ENCODE measurements at regions not wholly inside any gene's neighbourhood (a gene's known extent, or its start where the extent isn't known, plus 50 kb on each side); places are given as distances from the start of the nearest gene placed in this dataset.

DNA sequence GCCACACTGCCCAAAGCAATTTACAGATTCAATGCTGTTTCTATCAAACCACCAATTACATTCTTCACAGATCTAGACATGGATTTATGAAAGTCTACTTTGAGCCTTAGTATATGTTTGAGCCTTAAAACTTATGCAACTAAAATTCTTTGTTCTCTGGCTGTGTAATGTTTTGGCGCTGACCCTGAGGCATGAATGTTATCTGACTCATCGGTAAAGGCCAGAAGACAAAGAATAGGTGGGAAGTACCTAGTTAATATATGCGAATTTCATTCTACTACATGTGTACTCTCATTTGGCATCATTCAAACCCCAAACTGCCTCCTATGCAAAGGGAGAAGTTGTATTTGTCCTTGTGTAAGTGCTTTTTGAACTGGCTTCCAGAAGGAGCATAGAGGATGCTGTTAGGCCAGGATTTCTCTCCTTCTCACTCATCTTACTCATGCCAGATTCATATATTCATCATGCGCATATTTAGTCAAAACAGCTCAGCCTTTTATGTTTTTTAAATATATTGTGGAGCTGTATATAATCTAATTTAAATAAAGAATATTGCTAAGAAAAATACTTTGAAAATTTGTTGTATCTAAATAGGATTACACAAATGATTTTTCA, 204.2 kb downstream of the NFKBIZ start:
- 47 to 49% methylated on average over 4 of the region's 4 CpGs for WGBS, 2 donors
- Histone ChIP-seq H3K4me1 (no peaks in the 10 kb centered on the region), H3K36me3 (ENCODE audit: low read depth, missing control alignments) (no peaks in the 10 kb centered on the region), H3K27ac (no peak overlapping the region), H3K9me3 (no peaks in the 10 kb centered on the region), H3K4me3 (no peak overlapping the region), H3K27me3 (no peaks in the 10 kb centered on the region)
- DNase-seq, result no peak
- TF ChIP-seq POLR2A (IDR thresholded peaks at IDR 0.05), result no peak
- TF ChIP-seq, protein P1, sequence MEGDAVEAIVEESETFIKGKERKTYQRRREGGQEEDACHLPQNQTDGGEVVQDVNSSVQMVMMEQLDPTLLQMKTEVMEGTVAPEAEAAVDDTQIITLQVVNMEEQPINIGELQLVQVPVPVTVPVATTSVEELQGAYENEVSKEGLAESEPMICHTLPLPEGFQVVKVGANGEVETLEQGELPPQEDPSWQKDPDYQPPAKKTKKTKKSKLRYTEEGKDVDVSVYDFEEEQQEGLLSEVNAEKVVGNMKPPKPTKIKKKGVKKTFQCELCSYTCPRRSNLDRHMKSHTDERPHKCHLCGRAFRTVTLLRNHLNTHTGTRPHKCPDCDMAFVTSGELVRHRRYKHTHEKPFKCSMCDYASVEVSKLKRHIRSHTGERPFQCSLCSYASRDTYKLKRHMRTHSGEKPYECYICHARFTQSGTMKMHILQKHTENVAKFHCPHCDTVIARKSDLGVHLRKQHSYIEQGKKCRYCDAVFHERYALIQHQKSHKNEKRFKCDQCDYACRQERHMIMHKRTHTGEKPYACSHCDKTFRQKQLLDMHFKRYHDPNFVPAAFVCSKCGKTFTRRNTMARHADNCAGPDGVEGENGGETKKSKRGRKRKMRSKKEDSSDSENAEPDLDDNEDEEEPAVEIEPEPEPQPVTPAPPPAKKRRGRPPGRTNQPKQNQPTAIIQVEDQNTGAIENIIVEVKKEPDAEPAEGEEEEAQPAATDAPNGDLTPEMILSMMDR (IDR thresholded peaks at IDR 0.05), result no peak
- intact Hi-C loops (cut with DNase I; ENCODE audit: low total_unique reads), result no loop called here

DNA sequence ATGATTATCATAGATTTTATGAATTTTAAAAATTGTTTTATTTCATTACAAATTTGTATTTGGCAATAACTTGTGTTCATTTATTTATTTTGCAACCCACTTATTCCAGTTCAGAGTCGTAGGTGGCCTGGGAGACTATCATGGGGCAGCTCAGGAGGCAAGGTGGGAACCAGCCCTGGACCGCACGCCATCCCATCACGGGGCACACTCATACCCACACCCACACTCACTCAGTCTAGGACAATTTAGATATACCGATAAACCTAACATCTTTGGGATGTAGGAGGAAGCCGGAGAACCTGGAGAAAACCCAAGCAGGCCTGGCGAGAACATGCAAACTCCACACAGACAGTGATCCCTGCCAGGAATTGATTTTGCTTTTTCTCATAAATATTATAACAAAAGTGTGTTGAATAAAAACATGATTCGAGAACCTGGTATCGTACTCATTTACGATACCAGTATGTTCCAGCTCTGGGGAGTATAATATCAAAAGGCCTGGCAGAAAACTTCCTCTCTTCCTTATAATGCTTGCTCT, 205.3 kb downstream of the NFKBIZ start:
- no peaks in the 10 kb centered on the region for H3K36me3 ChIP-seq (ENCODE audit: low read depth, missing control alignments)
- H3K4me1 ChIP-seq, result no peaks in the 10 kb centered on the region
- DNase-seq, result no peak
- no peak overlapping the region for H3K27ac ChIP-seq
- H3K27me3 ChIP-seq, result no peaks in the 10 kb centered on the region
- 42% methylated on average over 10 of the region's 10 CpGs for WGBS, 2 donors
- H3K9me3 ChIP-seq, result no peaks in the 10 kb centered on the region
- no peak overlapping the region for H3K4me3 ChIP-seq
- intact Hi-C loops (cut with DNase I; ENCODE audit: low total_unique reads), result no loop called here
- TF ChIP-seq, protein P1 (IDR thresholded peaks at IDR 0.05), result no peak
- no peak for TF ChIP-seq POLR2A (IDR thresholded peaks at IDR 0.05)

DNA sequence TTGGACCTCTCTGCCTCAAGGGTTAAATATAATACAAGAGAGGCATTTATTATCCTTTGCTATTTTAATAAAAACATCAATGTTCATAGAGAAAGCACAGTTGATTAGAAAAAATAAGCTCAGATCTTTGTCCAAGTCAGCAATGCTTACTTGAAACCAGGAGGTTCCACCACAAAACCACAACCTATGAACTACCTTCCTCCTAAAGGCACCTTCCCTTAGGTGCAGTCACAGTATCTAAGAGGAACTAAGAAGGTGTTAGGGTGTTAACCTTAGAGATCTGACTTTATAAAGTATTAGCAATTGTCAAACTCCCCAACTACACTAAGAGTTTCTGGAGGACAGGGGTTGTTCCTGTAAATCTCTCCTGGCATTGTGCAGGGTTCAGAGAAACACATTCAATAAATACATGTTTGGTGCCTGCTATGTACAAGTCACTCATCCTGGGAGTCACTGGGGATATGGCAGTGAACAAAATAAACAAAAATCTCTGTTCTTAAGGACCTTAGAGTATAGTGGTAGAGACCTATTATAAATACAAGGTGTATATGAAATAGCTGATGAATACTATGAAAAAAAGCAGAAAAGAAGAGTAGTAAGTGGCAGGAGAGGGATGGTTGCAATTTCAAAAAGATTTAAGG, 208.6 kb downstream of the NFKBIZ start:
- no peaks in the 10 kb centered on the region for H3K36me3 ChIP-seq (ENCODE audit: low read depth, missing control alignments)
- no peak overlapping the region for H3K27ac ChIP-seq
- intact Hi-C loops (cut with DNase I; ENCODE audit: low total_unique reads), result no loop called here
- H3K4me1 ChIP-seq, result no peaks in the 10 kb centered on the region
- no peaks in the 10 kb centered on the region for H3K27me3 ChIP-seq
- H3K9me3 ChIP-seq, result no peaks in the 10 kb centered on the region
- DNase-seq, result no peak
- no peak overlapping the region for H3K4me3 ChIP-seq
- TF ChIP-seq, protein P1 (IDR thresholded peaks at IDR 0.05), result no peak
- TF ChIP-seq POLR2A (IDR thresholded peaks at IDR 0.05), result no peak

DNA sequence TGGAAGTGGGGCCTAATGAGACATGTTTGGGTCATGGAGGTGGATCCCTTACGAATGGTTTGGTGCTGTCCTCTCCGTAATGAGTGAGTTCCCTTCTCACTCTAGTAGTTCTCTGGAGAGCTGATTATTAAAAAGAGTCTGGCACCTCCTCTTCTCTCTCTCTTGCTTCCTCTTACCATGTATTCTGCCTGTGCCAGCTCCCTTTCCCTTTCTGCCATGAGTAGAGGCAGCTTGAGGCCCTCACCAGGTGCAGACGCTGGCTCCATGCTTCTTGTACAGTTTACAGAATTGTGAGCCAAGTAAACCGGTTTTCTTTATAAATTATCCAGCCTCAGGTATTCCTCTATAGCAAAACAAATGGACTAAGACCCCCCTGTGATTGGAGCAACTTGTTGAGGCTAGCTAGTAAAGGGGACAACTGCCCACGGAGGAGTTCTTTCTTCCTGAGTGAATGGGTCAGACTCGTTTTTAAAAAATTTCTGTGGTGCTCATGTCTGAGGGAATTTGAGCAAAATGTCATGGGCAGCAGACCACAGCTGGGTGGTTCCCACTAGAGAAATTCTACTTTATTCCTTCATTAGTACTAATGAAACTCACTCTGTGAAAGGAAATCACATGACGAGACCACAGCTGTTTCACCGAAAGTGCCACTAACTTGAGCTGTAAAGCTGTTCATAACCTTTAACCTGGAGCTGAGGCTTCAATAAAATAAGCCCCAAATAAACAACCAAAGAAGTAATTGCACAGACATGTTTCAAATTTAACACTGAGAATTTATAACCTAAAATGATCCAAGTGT, 210.0 kb downstream of the NFKBIZ start:
- H3K4me3 ChIP-seq, result no peak overlapping the region
- TF ChIP-seq, protein P1 (IDR thresholded peaks at IDR 0.05), result no peak
- no peak for TF ChIP-seq POLR2A (IDR thresholded peaks at IDR 0.05)
- H3K27me3 ChIP-seq, result no peaks in the 10 kb centered on the region
- H3K36me3 ChIP-seq (ENCODE audit: low read depth, missing control alignments), result no peaks in the 10 kb centered on the region
- no peak overlapping the region for H3K27ac ChIP-seq
- no peak for DNase-seq
- H3K4me1 ChIP-seq, result no peaks in the 10 kb centered on the region
- intact Hi-C loops (cut with DNase I; ENCODE audit: low total_unique reads), result no loop called here
- no peaks in the 10 kb centered on the region for H3K9me3 ChIP-seq
- WGBS, 2 donors, result 81 to 87% methylated on average over 8 of the region's 8 CpGs
